Activated CD4-positive, alpha-beta T cell treated with anti-CD3 and anti-CD28 coated beads for 4 hours (primary cell): ENCODE measurements at regions not wholly inside any gene's neighbourhood (a gene's known extent, or its start where the extent isn't known, plus 50 kb on each side); places are given as distances from the start of the nearest gene placed in this dataset.

Experiments
- DNase-seq, 2 donors: peaks; one replicate each; pipeline ENCODE4 v3.0.0-alpha.2; 2020

- DNase-seq = no peak
These were observed 172.8 kb downstream of the LINC00237 start for GRCh38 chr20:20933142-20933958.

GRCh38 chr20:20932156-20932555 is 174.0 kb downstream of the LINC00237 start:
- no peak for DNase-seq

GRCh38 chr20:20931632-20932031 is 174.5 kb downstream of the LINC00237 start:
- no peak for DNase-seq

- DNase-seq = no peak
These were observed 175.1 kb downstream of the LINC00237 start for GRCh38 chr20:20931024-20931423.

GRCh38 chr20:20930500-20930899 is 175.7 kb downstream of the LINC00237 start:
- DNase-seq = no peak

- DNase-seq = no peak
These were observed 176.8 kb downstream of the LINC00237 start for GRCh38 chr20:20929341-20929740.

GRCh38 chr20:20926222-20926905 is 179.8 kb downstream of the LINC00237 start:
- no peak for DNase-seq

GRCh38 chr20:20920433-20920832 is 185.7 kb downstream of the LINC00237 start:
- no peak for DNase-seq

GRCh38 chr20:20915844-20916243 is 190.3 kb downstream of the LINC00237 start:
- no peak for DNase-seq

- DNase-seq = no peak
These were observed 192.0 kb upstream of the RALGAPA2 start for GRCh38 chr20:20904501-20904831.

GRCh38 chr20:20903773-20904500 is 191.5 kb upstream of the RALGAPA2 start:
- DNase-seq = no peak

GRCh38 chr20:20897922-20898321 is 185.5 kb upstream of the RALGAPA2 start:
- DNase-seq = no peak

- DNase-seq = no peak
These were observed 184.7 kb upstream of the RALGAPA2 start for GRCh38 chr20:20897145-20897544.

- no peak for DNase-seq
These were observed 184.2 kb upstream of the RALGAPA2 start for GRCh38 chr20:20896606-20897005.

GRCh38 chr20:20895537-20895936 is 183.1 kb upstream of the RALGAPA2 start:
- no peak for DNase-seq

- DNase-seq = no peak
These were observed 182.3 kb upstream of the RALGAPA2 start for GRCh38 chr20:20894753-20895152.

GRCh38 chr20:20894280-20894679 is 181.8 kb upstream of the RALGAPA2 start:
- no peak for DNase-seq

GRCh38 chr20:20892328-20892727 is 179.9 kb upstream of the RALGAPA2 start:
- DNase-seq = no peak

GRCh38 chr20:20890751-20891150 is 178.3 kb upstream of the RALGAPA2 start:
- DNase-seq = no peak

GRCh38 chr20:20888936-20889335 is 176.5 kb upstream of the RALGAPA2 start:
- no peak for DNase-seq

- no peak for DNase-seq
These were observed 175.8 kb upstream of the RALGAPA2 start for GRCh38 chr20:20888266-20888656.

GRCh38 chr20:20887593-20888265 is 175.3 kb upstream of the RALGAPA2 start:
- no peak for DNase-seq

GRCh38 chr20:20881808-20882207 is 169.4 kb upstream of the RALGAPA2 start:
- DNase-seq = no peak
